GM19023 (cell line): ENCODE measurements at regions not wholly inside any gene's neighbourhood (a gene's known extent, or its start where the extent isn't known, plus 50 kb on each side); places are given as distances from the start of the nearest gene placed in this dataset.

ENCODE experiments used
- ATAC-seq: cut with Tn5 transposase; IDR thresholded peaks from one replicate; pipeline ENCODE4 v1.9.1; 2021; ENCODE audit warnings: mild to moderate bottlenecking, moderate library complexity; ENCODE audit not compliant: unreplicated experiment

DNA sequence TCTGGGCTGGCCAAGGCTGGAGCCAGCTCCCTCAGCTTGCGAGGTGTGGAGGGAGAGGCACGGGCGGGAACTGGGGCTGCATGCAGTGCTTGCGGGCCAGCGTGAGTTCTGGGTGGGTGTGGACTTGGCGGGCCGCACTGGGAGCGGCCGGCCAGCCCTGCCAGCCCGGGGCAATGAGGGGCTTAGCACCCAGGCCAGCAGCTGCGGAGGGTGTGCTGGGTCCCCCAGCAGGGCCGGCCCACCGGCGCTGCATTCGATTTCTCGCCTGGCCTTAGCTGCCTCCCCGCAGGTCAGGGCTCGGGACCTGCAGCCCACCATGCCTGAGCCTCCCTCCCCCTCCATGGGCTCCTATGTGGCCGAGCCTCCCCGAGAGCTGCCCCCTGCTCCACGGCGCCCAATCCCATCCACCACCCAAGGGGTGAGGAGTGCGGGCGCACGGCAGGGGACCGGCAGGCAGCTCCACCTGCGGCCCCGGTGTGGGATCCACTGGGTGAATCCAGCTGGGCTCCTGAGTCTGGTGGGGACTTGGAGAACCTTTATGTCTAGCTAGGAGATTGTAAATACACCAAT lies 302.6 kb upstream of the ADAMTS16 start:
- ATAC-seq, result no peak

DNA sequence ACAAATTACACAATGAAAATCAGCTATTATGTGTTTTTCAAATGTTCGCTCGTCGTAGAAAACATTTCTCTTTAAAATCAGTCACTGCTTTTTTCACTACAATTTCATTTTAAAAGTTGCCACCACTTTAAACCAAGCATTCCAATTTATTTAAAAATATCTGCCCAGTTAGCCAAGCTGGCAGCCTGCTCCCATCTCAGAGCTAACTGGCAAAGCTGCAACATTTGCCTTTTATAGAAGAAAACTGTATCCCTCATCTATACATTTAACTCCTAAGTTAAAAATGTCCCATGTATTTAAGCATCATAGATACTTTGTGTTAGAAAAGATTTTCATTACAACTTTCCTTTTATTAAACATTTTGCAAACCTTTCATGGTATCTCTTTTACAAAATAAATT lies 294.9 kb upstream of the ADAMTS16 start:
- ATAC-seq, result no peak

DNA sequence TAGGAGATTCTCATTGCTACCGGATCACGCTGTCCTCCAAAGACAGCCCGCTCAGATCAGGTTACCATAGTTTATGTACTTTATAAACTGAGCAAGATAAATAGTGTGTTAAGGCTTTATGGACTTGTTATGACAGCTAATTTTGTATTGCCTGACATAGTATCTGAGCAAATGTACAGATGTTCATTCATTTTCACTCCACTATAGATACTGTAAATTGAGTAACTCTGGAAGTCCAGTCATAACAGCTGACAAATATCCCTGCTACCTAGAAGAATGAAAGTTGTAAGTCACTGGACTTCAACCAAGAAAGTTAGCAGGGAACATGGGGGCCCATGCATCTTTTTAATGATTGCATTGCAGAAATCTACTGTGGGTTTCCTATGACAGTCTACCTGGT lies 292.4 kb upstream of the ADAMTS16 start:
- ATAC-seq, result no peak

DNA sequence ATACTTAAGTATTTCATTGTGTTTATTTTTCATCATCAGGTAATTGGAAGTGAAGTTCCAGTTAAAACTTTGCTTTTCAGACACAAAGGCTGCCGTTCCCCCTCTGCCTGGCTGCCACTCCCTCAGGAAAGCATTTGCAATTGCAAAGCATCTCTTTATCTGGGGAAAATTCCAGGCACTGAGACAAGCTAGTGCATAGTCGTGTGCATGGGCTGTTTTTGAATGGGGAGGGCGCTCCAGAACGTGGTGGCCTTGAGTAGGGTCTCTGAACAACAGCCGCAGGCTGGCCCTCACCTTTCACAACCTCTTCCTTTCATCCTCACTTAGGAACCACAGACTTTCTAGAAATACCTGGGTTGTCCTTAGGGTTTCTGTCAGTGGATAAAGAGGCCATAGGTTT lies 285.1 kb upstream of the ADAMTS16 start:
- ATAC-seq, result no peak

DNA sequence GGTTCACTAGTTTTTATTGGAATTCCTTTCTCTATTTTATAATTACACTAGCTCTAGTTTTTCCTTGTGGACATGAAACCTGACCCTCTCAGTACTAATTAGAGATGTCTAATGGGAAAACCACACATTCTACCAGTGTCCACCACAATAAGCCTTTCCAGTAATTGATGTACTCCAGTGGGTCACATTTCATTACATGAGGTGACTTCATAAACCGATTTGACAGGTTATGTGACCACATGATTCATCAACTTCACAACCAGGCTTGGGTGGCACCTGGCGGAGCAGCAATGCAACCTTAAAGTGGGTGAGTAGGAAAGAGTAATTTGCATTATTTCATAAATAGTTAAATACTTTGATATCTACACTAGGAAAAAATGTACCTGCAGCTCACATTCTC lies 284.2 kb upstream of the ADAMTS16 start:
- ATAC-seq, result no peak

DNA sequence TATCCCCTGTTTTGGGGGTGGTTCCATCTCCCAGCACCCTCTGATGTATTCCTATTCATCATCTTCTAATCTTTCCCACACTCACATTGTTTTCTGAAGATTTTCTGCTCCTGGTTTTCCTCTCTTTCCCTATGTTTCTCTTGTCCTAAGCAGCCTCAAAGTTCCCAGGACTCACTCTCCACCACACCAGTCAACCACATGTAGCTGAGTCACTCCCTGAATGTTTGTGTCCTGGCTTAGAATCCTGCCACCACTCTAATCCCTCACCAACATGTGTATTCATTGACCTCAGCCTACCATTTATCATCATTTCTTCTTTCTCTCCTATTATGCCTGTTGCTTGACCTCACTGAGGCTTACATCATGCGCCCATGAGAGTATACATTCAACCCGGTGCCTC lies 282.4 kb upstream of the ADAMTS16 start:
- no peak for ATAC-seq

DNA sequence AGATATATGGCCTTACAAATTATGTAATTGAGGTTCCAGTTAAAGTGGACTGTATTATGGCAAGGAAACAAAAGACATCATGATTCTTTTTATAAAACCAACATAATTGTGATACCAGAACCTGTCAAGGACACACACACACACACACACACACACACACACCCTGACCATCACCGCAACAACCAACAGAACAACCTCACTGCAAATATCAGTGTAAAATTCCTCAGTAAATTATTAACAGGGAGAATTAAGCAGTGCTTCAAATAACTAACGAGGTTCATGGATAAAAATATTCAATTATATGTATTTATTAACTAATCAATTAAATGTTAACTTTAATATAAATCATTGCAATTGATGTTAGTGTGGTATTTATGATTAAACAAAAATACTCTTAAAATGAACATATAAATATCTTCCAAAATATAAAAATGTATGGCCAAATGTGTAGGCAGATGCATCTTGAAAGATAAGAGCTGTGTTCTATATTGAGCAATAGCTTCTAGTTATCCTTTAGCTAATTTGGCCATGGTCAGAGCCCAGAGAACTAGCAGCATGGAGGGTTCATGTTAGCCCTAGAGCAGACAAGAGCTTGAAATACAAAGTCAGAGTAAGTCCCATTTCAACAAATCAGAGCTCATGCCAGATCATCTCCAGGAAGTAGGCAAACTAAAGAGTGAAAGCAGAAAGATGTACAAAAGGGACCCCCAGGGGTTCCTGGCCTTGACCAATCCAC lies 280.5 kb upstream of the ADAMTS16 start:
- no peak for ATAC-seq

DNA sequence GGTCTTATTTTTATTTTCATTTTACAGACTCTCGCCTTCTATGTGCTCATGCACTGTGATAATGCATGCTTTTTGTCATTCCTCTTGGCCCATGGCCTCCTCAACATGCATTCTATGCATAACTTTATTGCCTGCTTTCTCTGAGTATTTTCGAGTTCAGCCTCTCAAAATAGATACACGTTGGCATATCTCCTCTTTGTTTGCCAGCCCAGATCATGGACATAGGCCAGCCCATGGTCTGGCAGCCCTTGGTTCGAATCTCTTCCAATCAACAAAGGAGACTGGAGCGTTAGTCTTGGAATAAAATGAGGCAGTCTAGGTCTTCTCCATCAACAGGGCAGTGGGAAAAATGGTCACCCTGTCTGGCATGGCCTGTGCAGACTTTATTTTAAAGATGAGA lies 279.5 kb upstream of the ADAMTS16 start:
- no peak for ATAC-seq

DNA sequence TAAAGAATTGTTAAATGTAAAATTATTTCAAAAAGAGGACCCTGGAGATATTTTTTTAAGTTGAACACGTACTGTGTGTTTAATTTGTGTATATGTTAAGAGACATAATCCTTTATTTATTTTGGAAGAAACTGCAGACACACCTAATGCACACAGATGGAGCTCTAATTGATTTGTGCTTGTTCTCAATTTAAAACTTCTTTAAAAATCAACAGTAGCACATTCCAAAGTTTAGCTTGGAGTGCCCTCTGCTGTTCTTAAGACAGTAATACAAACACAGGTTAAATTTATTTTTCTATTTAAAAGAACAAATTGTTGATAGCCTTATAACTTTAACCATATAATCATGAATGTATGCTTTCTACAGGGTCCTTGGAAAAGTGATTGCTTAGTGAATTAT lies 277.6 kb upstream of the ADAMTS16 start:
- ATAC-seq, result no peak

DNA sequence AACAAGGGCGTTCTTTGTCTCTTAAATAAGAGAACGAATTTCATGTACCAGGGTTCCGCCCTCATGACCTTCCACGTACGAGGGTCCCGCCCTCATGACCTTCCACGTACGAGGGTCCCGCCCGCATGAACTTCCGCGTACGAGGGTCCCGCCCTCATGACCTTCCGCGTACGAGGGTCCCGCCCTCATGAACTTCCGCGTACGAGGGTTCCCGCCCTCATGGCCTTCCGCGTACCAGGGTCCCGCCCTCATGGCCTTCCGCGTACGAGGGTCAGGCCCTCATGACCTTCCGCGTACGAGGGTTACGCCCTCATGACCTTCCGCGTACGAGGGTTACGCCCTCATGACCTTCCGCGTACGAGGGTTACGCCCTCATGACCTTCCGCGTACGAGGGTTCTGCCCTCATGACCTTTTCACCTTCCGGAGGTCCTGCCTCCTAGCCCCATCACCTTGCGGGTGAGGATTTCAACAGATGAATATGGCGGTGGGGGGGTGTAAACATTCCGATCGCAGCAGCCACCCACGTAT lies 273.9 kb upstream of the ADAMTS16 start:
- ATAC-seq, result no peak

DNA sequence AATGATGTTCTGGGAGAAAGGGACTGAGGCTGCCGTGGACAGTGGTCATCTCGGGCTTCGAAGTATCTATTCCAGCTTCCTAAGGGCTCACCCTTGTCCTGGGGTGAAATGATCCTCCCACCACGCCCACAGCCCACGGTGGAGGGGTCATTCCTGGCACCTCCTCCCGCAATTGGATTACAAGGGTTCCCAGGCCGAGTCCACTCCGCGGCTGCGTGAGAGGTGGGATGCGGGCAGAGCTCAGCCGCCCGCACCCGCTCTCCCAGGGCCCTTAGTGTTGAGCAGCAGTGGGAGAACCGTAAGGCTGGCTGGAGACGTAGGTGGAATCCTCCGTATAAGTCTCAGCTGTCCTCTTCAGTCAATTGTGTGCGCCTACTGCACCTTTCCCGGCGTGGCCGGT lies 273.3 kb upstream of the ADAMTS16 start:
- ATAC-seq, result no peak

DNA sequence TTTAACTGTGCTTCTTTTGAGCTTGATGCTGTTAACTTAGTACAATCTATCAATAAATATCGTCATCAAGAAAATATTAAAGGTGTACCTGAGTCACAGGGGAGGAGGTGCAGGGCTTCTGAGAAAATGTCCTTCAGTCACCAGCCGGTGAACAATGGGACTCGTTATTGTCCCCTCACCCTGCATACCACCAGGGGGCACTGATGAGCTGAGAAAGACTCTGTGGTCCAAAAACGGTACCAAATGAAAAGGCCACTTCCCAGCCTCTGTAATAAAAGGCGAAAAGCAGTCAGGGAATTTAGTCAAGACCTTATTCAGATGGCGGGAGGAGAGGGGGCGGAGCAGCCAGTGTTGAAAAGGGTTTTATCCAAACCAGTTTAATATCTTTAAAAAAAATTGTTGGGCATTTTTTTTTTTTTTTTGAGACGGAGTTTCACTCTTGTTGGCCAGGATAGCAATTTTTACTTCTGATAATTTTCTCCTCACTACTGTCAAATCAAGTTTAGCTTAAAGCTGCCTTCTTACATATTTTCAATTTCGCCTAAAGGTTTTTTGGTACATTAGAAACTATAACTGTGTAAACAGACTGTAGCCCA lies 271.9 kb upstream of the ADAMTS16 start:
- peak; percentile 79 for ATAC-seq

DNA sequence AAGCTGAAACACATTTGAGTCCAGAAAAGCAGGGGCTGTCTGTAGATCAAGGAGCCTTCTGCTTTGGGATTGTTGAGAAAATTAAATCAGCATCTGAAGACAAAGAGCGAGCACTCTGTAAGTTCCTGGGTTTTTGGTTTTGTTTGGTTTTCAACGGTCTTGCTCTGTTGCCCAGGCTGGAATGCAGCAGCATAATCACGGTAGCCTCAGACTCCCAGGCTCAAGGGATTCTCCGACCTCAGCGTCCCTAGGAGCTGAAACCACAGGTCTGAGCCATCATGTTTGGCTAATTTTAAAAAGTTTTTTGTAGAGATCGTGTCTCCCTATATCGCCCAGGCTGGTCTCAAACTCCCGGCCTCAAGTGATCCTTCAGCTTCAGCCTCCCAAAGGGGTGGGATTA lies 266.5 kb upstream of the ADAMTS16 start:
- no peak for ATAC-seq

DNA sequence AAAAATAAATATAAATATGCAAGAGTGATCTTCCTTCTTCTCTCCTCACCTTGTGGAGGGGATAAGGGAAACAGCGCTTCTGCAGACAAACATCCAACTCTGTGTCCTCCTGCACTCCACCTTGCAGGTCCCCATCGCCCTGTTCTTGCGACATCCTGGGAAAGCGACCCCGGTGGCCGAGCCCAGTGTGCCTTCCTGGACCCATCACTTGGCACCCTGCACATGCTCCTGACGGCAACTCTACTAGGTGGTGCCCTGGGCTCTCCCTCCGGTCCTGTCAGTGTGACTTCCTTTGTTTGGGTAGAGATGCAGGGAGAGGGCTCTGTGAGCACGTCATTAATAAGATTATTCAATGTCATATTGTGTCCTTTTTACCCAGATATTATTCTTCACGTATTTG lies 266.0 kb upstream of the ADAMTS16 start:
- ATAC-seq, result no peak

DNA sequence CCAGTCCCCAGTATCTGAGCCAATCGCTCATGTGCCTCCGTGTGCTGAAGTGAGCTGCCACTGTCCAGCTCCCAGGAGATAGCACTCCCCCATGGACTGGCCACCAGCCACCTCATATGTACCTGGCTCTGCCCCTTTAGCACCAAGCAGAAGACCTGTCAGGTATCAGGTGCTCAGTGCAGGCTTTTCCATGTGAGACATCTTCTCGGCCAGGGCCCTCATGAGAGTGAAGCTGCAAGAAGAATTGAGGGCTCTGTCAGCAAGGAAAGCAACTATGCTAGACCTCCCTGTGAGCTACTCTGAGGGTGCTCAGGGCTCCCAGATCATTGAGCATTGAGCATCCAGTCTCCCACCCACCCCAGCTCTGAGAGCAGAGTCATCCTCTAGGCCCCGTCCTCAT lies 264.2 kb upstream of the ADAMTS16 start:
- no peak for ATAC-seq

DNA sequence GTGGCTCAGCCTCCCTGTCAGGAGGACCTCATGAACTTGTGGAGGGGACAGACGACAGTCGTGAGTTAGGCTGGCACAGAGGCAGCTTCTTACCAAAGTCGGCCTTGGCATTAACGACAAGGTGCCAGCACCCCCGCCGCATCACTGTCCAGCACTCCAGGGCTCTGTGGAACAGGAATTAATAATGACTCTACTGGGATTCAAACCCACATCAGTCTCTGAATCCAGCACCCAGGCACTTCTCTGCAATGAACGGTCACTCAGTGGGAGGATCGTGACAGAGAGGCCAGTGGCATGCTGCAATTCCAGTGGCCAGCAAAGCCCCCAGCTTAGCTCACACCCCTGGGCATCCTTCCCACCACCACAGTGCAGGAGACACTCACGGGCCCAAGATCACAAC lies 263.3 kb upstream of the ADAMTS16 start:
- no peak for ATAC-seq

DNA sequence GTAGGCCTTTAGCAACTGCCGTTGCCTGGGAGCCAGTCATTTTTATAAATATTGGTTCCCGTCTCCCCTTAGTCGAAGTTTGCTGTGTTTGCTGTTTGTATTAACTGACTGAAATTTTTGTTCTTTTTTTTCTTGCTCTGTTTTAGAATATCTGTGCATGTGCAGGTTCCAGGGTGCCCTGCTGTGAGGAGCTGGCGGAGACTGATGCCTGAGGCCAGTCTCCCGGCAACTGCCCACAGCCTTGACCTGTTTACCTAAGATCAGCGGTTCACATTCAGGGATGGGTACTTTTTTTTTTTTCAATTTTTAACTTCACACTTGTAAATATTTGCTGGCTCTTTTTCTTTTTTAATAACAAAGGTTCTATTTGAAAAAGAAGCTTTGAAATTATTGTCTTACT lies 262.6 kb upstream of the ADAMTS16 start:
- ATAC-seq, result no peak

DNA sequence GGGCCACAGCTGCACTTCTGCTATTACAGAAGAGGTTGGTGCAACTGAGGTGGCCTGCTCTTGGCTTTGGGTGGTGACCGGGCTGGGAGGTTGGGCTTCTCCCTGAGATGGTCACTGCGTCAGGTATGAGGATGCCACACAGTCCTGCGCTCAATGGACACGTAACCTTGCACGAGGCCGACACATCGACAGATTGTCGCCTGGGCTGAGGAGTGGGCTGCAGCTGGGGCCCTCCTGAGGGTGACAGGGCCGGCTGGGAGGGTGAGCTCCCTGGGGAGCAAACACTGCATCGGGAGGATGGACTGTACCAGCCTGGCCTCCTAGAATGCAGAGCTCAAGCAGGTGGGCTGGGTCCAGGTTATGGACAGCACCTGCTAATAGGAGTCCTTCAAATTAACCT lies 261.1 kb upstream of the ADAMTS16 start:
- no peak for ATAC-seq

DNA sequence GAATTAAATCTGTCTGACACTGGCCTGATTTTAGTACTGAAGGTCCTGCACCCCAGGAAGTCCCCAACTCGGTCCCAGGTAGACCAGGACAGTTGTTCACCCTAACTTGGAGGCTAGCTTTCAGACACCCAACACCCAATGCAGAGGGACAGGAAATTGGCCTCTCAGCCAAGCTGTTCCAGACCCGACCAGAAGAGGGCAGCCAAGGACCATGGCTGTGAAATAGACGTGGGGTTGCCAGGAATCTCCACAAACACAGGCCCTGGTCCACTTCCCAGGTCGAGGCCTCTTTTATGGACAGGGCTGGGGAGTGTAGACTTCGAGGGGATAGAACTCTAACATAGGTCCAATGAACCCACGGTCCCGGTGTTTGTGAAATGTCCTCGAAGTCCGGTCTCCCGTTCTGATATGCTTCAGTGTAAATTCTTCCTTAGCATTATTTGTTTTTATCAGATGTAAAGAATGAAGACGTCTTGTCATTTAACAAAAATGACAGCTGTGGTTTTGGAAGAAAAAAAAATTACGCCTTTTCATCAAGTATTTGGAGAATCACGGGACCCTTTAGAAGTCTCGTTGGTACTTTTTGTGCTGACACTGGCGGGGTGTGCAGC lies 260.3 kb upstream of the ADAMTS16 start:
- ATAC-seq, result peak; percentile 83

DNA sequence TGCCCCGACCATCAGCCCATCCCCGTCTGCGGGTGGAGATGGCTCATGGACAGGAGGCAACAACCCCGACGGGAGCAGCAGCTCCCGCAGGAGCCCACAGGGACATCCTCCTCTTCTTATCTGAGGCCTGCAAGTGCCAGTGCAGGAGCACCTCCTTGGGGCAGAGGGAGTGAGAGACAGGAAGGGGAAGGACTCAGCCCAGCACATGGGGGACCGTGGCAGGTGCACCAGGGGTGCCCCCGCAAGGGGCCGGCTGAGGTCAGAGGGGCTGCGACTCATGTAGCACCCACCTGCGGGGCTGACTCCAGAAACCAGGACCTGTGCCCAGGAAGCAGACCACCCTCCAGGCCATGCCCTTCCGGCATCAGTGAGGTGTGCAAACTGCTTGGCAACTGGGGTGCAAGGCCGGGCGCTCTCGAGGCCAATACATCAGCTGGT lies 259.8 kb upstream of the ADAMTS16 start:
- ATAC-seq, result no peak

DNA sequence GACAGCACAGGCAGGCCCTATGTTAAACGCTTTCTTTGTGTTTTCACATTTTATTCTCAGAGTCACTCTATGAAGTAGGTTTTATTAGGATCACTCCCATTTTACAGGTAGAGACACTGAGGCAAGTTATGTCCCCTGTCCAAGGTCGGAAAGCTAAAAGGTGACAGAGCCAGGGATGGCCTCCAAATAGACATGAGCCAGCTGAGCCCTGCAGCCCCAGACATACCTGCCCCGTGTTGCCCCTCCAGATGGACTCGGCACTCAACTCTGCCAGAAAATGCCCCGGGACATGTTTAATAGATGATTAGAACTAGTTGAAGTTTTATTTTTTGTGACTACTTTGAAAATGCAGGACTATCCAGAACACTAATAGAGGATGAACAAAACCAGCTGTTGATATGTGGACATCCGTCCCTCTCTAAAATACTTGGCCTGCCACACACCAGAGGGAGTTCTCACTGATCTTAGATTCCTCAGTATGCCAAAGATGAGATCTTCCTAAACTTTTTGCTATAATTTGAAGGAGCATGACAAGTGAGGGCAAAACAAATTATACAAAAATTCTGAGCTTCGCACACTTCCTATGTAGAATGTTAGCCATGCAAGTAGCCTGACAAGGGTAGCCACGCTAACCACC lies 258.6 kb upstream of the ADAMTS16 start:
- no peak for ATAC-seq
